ENCODE measurements at regions not wholly inside any gene's neighbourhood (a gene's known extent, or its start where the extent isn't known, plus 50 kb on each side); places are given as distances from the start of the nearest gene placed in this dataset.

DNA sequence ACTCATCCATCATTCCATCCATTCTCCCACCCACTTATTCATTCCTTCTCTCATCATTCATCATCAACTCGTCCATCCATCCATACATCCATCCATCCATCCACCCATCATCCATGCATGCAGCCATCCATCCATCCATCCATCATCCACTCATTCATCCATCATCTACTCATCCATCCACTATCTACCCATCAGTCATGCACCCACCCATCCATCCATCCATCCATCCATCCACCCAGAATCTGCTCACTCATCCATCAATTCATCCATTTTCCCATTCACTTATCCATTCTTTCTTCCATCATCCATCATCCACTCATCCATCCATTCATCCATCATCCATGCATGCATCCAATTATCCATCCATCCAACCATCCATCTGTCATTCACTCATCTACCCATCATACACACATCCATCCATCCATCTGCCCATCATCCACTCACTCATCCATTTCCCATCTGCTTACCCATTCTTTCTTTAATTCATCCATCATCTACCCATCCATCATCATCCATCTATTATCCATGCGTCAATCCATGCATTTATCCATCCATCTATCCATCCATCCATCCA, 107.1 kb upstream of the WSCD2 start:
- H3K4me3 ChIP-seq (ENCODE audit: low read depth, low read length) = no peak overlapping the region
- DNase-seq (ENCODE audit: low read depth) = no peak

DNA sequence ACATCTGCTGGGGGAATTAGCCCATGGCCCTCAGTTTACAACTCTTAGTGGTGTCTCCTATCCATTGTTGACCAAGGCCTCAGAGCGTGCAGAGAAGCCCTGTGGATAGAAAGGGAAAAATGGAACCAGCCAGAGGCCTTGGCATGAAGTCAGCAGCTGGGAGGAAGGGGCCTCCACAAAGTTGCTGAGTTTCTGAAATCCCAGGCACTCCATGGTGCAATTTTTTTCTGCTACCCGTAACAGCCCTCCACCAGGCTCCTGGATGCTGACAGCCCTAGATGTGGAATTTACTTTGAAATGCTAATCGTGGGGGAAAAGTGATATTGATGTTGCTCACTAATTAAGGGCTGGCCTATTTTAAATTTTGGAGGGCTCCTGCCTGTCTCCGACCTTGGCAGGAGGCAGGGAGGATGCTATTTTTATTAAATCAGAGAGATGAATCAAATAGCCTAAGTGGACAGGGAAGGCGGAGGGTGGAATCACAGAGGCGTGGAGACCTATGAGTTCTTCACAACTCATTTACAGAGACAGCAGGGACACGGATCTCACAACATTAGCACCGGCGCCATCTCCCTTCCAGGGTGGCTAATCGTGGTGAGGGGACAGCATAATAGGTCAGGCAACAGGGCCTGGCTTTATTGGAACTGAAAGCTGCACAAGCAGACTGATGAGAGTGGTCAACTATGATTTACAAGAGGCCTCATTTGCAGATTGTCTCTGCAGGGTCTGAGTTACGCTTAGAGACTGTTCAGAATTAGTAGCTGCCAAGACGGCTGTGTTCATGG, 99.8 kb upstream of the WSCD2 start:
- TF ChIP-seq, protein P1, sequence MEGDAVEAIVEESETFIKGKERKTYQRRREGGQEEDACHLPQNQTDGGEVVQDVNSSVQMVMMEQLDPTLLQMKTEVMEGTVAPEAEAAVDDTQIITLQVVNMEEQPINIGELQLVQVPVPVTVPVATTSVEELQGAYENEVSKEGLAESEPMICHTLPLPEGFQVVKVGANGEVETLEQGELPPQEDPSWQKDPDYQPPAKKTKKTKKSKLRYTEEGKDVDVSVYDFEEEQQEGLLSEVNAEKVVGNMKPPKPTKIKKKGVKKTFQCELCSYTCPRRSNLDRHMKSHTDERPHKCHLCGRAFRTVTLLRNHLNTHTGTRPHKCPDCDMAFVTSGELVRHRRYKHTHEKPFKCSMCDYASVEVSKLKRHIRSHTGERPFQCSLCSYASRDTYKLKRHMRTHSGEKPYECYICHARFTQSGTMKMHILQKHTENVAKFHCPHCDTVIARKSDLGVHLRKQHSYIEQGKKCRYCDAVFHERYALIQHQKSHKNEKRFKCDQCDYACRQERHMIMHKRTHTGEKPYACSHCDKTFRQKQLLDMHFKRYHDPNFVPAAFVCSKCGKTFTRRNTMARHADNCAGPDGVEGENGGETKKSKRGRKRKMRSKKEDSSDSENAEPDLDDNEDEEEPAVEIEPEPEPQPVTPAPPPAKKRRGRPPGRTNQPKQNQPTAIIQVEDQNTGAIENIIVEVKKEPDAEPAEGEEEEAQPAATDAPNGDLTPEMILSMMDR (IDR thresholded peaks at IDR 0.05; ENCODE audit: low read depth, low read length, missing control alignments) = no peak
- DNase-seq (ENCODE audit: low read depth) = no peak
- H3K4me3 ChIP-seq (ENCODE audit: low read depth, low read length) = no peak overlapping the region

More for the DNA sequence above, 107.1 kb upstream of the WSCD2 start:
- TF ChIP-seq, protein P1 (IDR thresholded peaks at IDR 0.05; ENCODE audit: low read depth, low read length, missing control alignments) = no peak

DNA sequence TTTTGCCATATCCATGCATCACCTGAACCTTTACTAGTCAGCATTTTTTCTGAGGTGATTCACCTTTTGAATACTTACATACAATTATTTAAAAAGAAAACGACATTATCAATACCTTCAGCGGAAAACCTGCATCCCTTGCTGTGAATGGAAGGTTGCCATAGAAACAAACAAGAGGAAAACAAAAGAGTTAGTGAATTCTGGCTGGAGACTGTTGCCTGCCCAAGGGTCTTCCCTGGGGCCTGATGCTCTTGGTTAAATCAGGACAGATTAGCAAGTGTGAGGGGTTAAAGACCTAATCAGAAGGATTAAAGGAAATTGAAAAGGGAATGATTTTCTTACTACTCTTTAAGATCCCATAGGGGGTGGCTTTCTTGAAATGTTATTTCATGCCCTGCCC, 96.0 kb upstream of the WSCD2 start:
- TF ChIP-seq, protein P1 (IDR thresholded peaks at IDR 0.05; ENCODE audit: low read depth, low read length, missing control alignments) = no peak
- DNase-seq (ENCODE audit: low read depth) = no peak
- H3K4me3 ChIP-seq (ENCODE audit: low read depth, low read length) = no peak overlapping the region

DNA sequence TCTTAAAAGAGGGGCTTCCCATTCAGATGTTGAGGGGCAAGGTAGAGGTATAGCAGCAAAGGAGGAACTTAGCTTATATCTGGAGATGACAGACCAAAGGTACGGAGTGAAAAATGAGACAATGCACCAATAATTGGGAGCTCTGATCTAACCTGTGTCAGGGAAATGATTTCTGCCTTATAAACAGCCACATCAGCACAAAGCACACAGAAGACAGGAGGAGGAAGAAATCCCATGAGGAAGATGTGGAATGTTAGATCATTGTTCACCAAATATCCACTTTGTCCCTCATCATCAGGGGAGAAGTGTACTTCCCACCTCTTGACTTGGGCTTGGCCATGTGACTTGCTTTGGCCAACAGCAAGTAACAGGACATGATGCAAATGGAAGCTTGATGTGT, 93.7 kb upstream of the WSCD2 start:
- TF ChIP-seq, protein P1 (IDR thresholded peaks at IDR 0.05; ENCODE audit: low read depth, low read length, missing control alignments) = no peak
- no peak for DNase-seq (ENCODE audit: low read depth)
- H3K4me3 ChIP-seq (ENCODE audit: low read depth, low read length) = no peak overlapping the region

DNA sequence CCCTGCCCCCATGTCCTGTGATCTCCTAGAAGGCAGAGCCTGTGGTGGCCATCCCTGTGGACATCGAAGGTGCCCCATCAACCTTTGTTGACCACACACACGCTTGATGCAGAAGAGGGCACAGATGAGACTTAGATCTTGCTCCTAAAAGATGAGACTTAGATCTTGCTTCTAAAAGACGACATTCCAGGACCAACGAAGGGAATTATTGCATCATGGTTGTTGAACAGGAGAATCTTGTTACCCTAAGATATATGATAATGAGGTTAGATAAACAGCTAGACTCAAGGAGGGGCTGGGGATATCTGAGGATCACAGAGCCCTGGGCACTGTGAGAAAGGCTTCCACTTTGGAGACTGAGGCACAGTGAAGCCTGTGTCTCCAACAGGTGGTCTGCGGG, 91.1 kb upstream of the WSCD2 start:
- DNase-seq (ENCODE audit: low read depth) = no peak
- TF ChIP-seq, protein P1 (IDR thresholded peaks at IDR 0.05; ENCODE audit: low read depth, low read length, missing control alignments) = no peak

DNA sequence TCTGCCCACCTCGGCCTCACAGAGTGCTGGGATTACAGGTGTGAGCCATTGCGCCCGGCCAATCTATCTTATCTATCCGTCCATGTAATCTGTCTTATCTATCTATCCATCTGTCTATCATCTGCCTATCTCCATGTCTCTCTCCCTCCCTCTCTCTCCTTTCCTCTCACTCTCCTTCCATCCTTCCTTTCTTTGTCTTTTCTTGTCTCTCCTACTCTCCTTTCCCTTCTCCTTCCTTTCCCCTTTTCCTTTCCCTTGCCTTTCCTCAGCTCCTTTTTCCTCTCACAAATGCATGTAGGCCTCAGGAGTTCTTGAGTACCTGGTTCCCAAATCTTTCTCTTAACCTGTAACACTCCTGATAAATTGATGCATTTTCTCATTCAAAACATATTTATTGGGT, 89.3 kb upstream of the WSCD2 start:
- DNase-seq (ENCODE audit: low read depth) = no peak
- no peak overlapping the region for H3K4me3 ChIP-seq (ENCODE audit: low read depth, low read length)
- TF ChIP-seq, protein P1 (IDR thresholded peaks at IDR 0.05; ENCODE audit: low read depth, low read length, missing control alignments) = no peak

More for the DNA sequence above, 91.1 kb upstream of the WSCD2 start:
- no peak overlapping the region for H3K4me3 ChIP-seq (ENCODE audit: low read depth, low read length)

All from GM12864 (cell line).